SK-N-SH (cell line): ENCODE measurements at regions not wholly inside any gene's neighbourhood (a gene's known extent, or its start where the extent isn't known, plus 50 kb on each side); places are given as distances from the start of the nearest gene placed in this dataset.

ENCODE experiments used
- CTCF ChIA-PET: fragments of 300-600, 350-600 bp; formaldehyde crosslinking; extraction: SDS; loops from one replicate; lab custom pipeline; 2021; lab: Yijun Ruan, JAX
- POLR2A ChIA-PET: fragments of 350-600 bp; sonication (Branson Sonifier 250); formaldehyde crosslinking; extraction: SDS; loops from one replicate; lab custom pipeline; 2020; ENCODE audit warnings: antibody characterized with exemption, inconsistent platforms; lab: Yijun Ruan, JAX
- DNase-seq: peaks from one replicate; pipeline ENCODE4 v3.0.0; 2012
- H2AFZ ChIP-seq: fragments of 200-600 bp; sonication (generic); 2 replicates; pipeline ENCODE4 v1.8.1; 2016; ENCODE audit warnings: antibody characterized with exemption, mild to moderate bottlenecking, low read depth
- H3F3A ChIP-seq: fragments of 200-600 bp; sonication (generic); replicated peaks from 2 replicates; pipeline ENCODE3; 2016; ENCODE audit warnings: antibody characterized with exemption, mild to moderate bottlenecking; ENCODE audit not compliant: insufficient read depth
- H3K27ac ChIP-seq, 2 experiments: fragments of 200-500 bp in 1 of 2; fragments of 200-600 bp in 1 of 2; sonication (Bioruptor generic) in 1 of 2; sonication (generic), shearing (Covaris generic) in 1 of 2; 2 replicates each; pipeline versions ENCODE4 v1.5.1 to v1.6.1; 2014 to 2016; ENCODE audit warnings: low read depth in 2 of 2, inconsistent platforms in 1 of 2, low read length in 1 of 2, mild to moderate bottlenecking in 1 of 2, mixed read lengths in 1 of 2
- H3K27me3 ChIP-seq: fragments of 200-600 bp; sonication (generic), shearing (Covaris generic); 2 replicates; pipeline ENCODE4 v1.6.1; 2016; ENCODE audit warnings: mixed run types; ENCODE audit not compliant: insufficient read depth
- H3K36me3 ChIP-seq, 2 experiments: fragments of 200-500 bp in 1 of 2; fragments of 200-600 bp in 1 of 2; sonication (Bioruptor generic) in 1 of 2; sonication (generic) in 1 of 2; replicated peaks in 1 of 2; 2 replicates each; pipeline versions ENCODE3 to v1.5.1; 2014 to 2016; ENCODE audit warnings: low read length in 1 of 2, mild to moderate bottlenecking in 1 of 2; ENCODE audit not compliant: insufficient read depth in 2 of 2, control insufficient read depth in 1 of 2
- H3K4me1 ChIP-seq, 2 experiments: fragments of 200-500 bp in 1 of 2; fragments of 200-600 bp in 1 of 2; sonication (Bioruptor generic) in 1 of 2; sonication (generic), shearing (Covaris generic) in 1 of 2; 2 replicates each; pipeline versions ENCODE4 v1.5.1 to v1.6.1; 2014 to 2016; ENCODE audit warnings: low read depth in 1 of 2, low read length in 1 of 2, mixed run types in 1 of 2; ENCODE audit not compliant: insufficient read depth in 2 of 2, control insufficient read depth in 1 of 2
- H3K4me2 ChIP-seq: fragments of 200-600 bp; sonication (generic), shearing (Covaris generic); 2 replicates; pipeline ENCODE4 v1.6.1; 2017; ENCODE audit warnings: mixed run types
- H3K4me3 ChIP-seq, 2 experiments: fragments of 200-500 bp in 1 of 2; fragments of 200-600 bp in 1 of 2; sonication (Bioruptor generic) in 1 of 2; sonication (generic), shearing (Covaris generic) in 1 of 2; 2 replicates each; pipeline versions ENCODE4 v1.5.1 to v1.8.1; 2014 to 2016; ENCODE audit warnings: low read depth in 2 of 2, inconsistent platforms in 1 of 2, low read length in 1 of 2, mild to moderate bottlenecking in 1 of 2, mixed read lengths in 1 of 2, moderate library complexity in 1 of 2
- H3K79me2 ChIP-seq: fragments of 200-600 bp; sonication (generic); 2 replicates; pipeline ENCODE4 v1.8.1; 2017; ENCODE audit warnings: mild to moderate bottlenecking; ENCODE audit not compliant: insufficient read depth
- H3K9ac ChIP-seq: fragments of 200-600 bp; sonication (generic); 2 replicates; pipeline ENCODE4 v1.6.1; 2017; ENCODE audit warnings: mixed run types
- H3K9me2 ChIP-seq: fragments of 200-600 bp; sonication (generic); 2 replicates; pipeline ENCODE4 v1.6.1; 2017; ENCODE audit warnings: mixed run types
- H3K9me3 ChIP-seq: fragments of 200-600 bp; sonication (generic); 2 replicates; pipeline ENCODE4 v1.6.1; 2017; ENCODE audit warnings: mixed run types, mild to moderate bottlenecking, moderate library complexity
- H4K20me1 ChIP-seq: fragments of 200-600 bp; sonication (generic); 2 replicates; pipeline ENCODE4 v1.6.1; 2017; ENCODE audit warnings: mild to moderate bottlenecking, mixed run types; ENCODE audit not compliant: insufficient read depth
- EP300 ChIP-seq, 2 experiments: IDR thresholded peaks; 2 replicates each; pipeline versions ENCODE4 v1.4.0 to v1.6.1; 2012; ENCODE audit warnings: borderline replicate concordance in 1 of 2, low read depth in 1 of 2, low read length in 1 of 2
- FOXJ3 ChIP-seq: sonication (generic); formaldehyde crosslinking; IDR thresholded peaks from 2 replicates; pipeline ENCODE4 v1.5.1; 2020; ENCODE audit warnings: mild to moderate bottlenecking, missing genetic modification reagents
- GATA2 ChIP-seq: sonication (generic); formaldehyde crosslinking; IDR thresholded peaks from 2 replicates; pipeline ENCODE4 v1.5.0; 2020; ENCODE audit warnings: mild to moderate bottlenecking, missing genetic modification reagents
- JUND ChIP-seq: IDR thresholded peaks from 2 replicates; pipeline ENCODE4 v1.4.0; 2012
- NFIC ChIP-seq: IDR thresholded peaks from 2 replicates; pipeline ENCODE4 v1.4.0; 2012; ENCODE audit warnings: borderline replicate concordance
- POLR2AphosphoS5 ChIP-seq: IDR thresholded peaks from 2 replicates; pipeline ENCODE4 v1.6.1; 2012; ENCODE audit warnings: low read depth, low read length
- RAD21 ChIP-seq: IDR thresholded peaks from 2 replicates; pipeline ENCODE4 v1.6.1; 2012; ENCODE audit warnings: mild to moderate bottlenecking, low read length
- RCOR1 ChIP-seq: fragments of 150-350 bp; IDR thresholded peaks from 2 replicates; pipeline ENCODE4 v1.6.1; 2017; ENCODE audit warnings: antibody characterized with exemption, low read length
- TAF1 ChIP-seq: IDR thresholded peaks from 2 replicates; pipeline ENCODE4 v1.6.1; 2012; ENCODE audit warnings: low read depth, mild to moderate bottlenecking, low read length, moderate library complexity, borderline replicate concordance
- TCF12 ChIP-seq: IDR thresholded peaks from 2 replicates; pipeline ENCODE4 v1.4.0; 2012
- WGBS: methylation state at CpG from one replicate; pipeline ENCODE4 v1.1.6; 2017; ENCODE audit warnings: low lambda C conversion rate; 5-methylcytosine and 5-hydroxymethylcytosine counted together
- TF ChIP-seq, protein P1 (sequence below): IDR thresholded peaks from 2 replicates; pipeline ENCODE4 v1.4.0; 2012; ENCODE audit warnings: low read depth, borderline replicate concordance
- TF ChIP-seq, protein P2 (sequence below): fragments of 150-350 bp; IDR thresholded peaks from 2 replicates; pipeline ENCODE4 v1.6.1; 2017; ENCODE audit warnings: antibody characterized with exemption, low read length, low read depth, borderline replicate concordance
- TF ChIP-seq, protein P3 (sequence below): IDR thresholded peaks from 2 replicates; pipeline ENCODE4 v1.6.1; 2012; ENCODE audit warnings: mild to moderate bottlenecking, low read depth, low read length, moderate library complexity

DNA sequence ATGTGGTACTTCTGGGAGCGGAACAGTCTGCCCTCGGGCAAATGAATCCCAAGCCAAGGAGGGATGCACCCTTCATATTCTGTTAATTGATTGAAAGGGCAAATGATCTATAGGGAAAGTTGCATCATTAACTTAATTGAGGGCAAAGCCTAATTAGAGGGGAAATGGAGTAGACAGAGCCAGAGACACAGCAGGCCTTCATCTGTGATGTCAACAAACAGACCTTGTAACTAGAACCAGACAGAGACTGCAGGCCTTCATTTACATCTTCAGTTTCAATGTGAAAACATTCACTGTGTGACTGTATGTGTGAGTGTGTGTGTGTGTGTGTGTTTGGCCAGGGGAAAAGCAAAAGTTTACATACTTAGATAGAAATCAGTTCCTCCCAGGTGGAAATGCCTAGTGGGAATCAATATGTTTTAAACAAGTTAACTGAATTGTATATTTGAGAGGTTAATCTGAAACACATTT, 126.4 kb downstream of the SPRY2 start:
- ChIA-PET CTCF (no interaction called here), POLR2A (no interaction called here)
- H3K9me3 ChIP-seq = no peaks in the 10 kb centered on the region
- H3K79me2 ChIP-seq = no peaks in the 10 kb centered on the region
- peak; percentile 52 for DNase-seq
- no peaks in the 10 kb centered on the region for H4K20me1 ChIP-seq
- peaks cover 0 to 15% of the 10 kb centered on the region in 2 experiments; a peak in 2 of 4 replicates for H3K4me1 ChIP-seq
- no peaks in the 10 kb centered on the region for H3K27me3 ChIP-seq
- no peaks in the 10 kb centered on the region for H3F3A ChIP-seq
- no peak overlapping the region for H3K4me2 ChIP-seq
- H3K4me3 ChIP-seq = no peak overlapping the region
- TF ChIP-seq RCOR1 (peak; percentile 94), FOXJ3 (peak; percentile 60; the same call in 1 of the 2 replicates), RAD21 (peak; percentile 17; the same call in 1 of the 2 replicates), NFIC (no peak), POLR2AphosphoS5 (no peak), TCF12 (peak; percentile 32; the same call in 1 of the 2 replicates), EP300 (IDR thresholded peaks at IDR 0.05; ENCODE audit: borderline replicate concordance in 1 of 2, low read depth in 1 of 2, low read length in 1 of 2) (peak in 1 of 2 experiments; percentile 79; a peak in 1 of 4 replicates)
- TF ChIP-seq, protein P1, sequence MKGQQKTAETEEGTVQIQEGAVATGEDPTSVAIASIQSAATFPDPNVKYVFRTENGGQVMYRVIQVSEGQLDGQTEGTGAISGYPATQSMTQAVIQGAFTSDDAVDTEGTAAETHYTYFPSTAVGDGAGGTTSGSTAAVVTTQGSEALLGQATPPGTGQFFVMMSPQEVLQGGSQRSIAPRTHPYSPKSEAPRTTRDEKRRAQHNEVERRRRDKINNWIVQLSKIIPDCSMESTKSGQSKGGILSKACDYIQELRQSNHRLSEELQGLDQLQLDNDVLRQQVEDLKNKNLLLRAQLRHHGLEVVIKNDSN = no peak
- TF ChIP-seq, protein P2, sequence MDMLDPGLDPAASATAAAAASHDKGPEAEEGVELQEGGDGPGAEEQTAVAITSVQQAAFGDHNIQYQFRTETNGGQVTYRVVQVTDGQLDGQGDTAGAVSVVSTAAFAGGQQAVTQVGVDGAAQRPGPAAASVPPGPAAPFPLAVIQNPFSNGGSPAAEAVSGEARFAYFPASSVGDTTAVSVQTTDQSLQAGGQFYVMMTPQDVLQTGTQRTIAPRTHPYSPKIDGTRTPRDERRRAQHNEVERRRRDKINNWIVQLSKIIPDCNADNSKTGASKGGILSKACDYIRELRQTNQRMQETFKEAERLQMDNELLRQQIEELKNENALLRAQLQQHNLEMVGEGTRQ = no peak
- TF ChIP-seq, all 33 proteins: peak for 5
- peak overlapping the region in 1 of 2 experiments; percentile 35; a peak in 1 of 4 replicates for H3K27ac ChIP-seq
- no peak overlapping the region for H2AFZ ChIP-seq
- H3K9me2 ChIP-seq = no peaks in the 10 kb centered on the region
- no peaks in the 10 kb centered on the region for H3K36me3 ChIP-seq
- 64% methylated on average over 2 of the region's 2 CpGs for WGBS
- H3K9ac ChIP-seq = no peak overlapping the region

DNA sequence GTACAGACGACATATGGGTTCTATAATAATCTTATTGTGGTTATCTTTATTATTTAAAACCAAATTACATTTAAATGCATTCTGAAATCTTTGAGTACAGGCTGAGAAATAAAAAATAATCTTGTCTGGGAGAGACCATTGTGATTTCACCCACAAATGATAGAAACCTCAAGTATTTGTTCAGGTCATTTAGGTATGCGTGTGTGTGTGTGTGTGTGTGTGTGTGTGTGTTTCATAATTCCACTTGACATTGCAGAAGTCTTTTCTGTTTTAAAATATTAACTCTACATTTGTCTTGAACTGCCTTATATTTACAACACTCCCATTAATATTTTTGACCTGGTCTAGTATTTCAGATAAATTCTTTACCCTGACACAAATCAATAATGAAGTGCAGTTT, 126.9 kb downstream of the SPRY2 start:
- POLR2A ChIA-PET = interaction anchor here (0.7 kb wide), 1 partner anchor 539 kb away, joined by 3 read pairs; no protein-coding TSS in a partner anchor

DNA sequence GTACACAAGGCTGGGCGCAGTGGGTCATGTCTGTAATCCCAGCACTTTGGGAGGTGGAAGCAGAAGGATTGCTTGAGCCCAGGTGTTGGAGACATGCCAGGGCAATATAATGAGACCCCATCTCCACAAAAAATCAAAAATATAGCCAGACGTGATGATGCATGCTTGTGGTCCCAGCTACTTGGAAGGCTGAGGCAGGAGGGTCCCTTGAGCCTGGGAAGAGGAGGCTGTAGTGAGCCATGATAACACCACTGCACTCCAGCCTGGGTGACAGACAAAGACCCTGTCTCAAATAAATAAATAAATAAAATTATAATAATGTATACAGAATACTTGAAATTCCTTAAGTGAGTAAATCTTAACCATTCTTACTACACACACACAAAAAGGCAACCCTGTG, 127.7 kb downstream of the SPRY2 start:
- H3K27ac ChIP-seq = no peak overlapping the region; a peak in 1 of 4 replicates
- no peak overlapping the region for H3K9ac ChIP-seq
- no peaks in the 10 kb centered on the region for H3F3A ChIP-seq
- no peaks in the 10 kb centered on the region for H3K36me3 ChIP-seq
- ChIA-PET CTCF (no interaction called here), POLR2A (no interaction called here)
- WGBS = 97% methylated on average over 2 of the region's 2 CpGs
- H2AFZ ChIP-seq = no peak overlapping the region
- H3K27me3 ChIP-seq = no peaks in the 10 kb centered on the region
- no peak for DNase-seq
- no peak overlapping the region for H3K4me2 ChIP-seq
- no peaks in the 10 kb centered on the region for H3K79me2 ChIP-seq
- H3K9me3 ChIP-seq = no peaks in the 10 kb centered on the region
- no peaks in the 10 kb centered on the region for H4K20me1 ChIP-seq
- no peaks in the 10 kb centered on the region for H3K9me2 ChIP-seq
- H3K4me3 ChIP-seq = no peak overlapping the region
- TF ChIP-seq, protein P2 = no peak
- no peak for TF ChIP-seq TAF1
- TF ChIP-seq, protein P3, sequence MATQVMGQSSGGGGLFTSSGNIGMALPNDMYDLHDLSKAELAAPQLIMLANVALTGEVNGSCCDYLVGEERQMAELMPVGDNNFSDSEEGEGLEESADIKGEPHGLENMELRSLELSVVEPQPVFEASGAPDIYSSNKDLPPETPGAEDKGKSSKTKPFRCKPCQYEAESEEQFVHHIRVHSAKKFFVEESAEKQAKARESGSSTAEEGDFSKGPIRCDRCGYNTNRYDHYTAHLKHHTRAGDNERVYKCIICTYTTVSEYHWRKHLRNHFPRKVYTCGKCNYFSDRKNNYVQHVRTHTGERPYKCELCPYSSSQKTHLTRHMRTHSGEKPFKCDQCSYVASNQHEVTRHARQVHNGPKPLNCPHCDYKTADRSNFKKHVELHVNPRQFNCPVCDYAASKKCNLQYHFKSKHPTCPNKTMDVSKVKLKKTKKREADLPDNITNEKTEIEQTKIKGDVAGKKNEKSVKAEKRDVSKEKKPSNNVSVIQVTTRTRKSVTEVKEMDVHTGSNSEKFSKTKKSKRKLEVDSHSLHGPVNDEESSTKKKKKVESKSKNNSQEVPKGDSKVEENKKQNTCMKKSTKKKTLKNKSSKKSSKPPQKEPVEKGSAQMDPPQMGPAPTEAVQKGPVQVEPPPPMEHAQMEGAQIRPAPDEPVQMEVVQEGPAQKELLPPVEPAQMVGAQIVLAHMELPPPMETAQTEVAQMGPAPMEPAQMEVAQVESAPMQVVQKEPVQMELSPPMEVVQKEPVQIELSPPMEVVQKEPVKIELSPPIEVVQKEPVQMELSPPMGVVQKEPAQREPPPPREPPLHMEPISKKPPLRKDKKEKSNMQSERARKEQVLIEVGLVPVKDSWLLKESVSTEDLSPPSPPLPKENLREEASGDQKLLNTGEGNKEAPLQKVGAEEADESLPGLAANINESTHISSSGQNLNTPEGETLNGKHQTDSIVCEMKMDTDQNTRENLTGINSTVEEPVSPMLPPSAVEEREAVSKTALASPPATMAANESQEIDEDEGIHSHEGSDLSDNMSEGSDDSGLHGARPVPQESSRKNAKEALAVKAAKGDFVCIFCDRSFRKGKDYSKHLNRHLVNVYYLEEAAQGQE = no peak
- H3K4me1 ChIP-seq = peaks cover 0 to 15% of the 10 kb centered on the region in 2 experiments; a peak in 2 of 4 replicates

More for the DNA sequence above, 126.9 kb downstream of the SPRY2 start:
- TF ChIP-seq JUND (no peak), GATA2 (CRISPR knock-in tag) (0 out of 2 replicates have a peak, but pooled peaks have one; percentile 11)
- H3F3A ChIP-seq = no peaks in the 10 kb centered on the region
- no peaks in the 10 kb centered on the region for H3K9me2 ChIP-seq
- no peaks in the 10 kb centered on the region for H4K20me1 ChIP-seq
- no peak overlapping the region for H3K4me2 ChIP-seq
- H3K79me2 ChIP-seq = no peaks in the 10 kb centered on the region
- no peak overlapping the region for H3K4me3 ChIP-seq
- no peaks in the 10 kb centered on the region for H3K27me3 ChIP-seq
- no peak for DNase-seq
- no peak overlapping the region for H3K9ac ChIP-seq
- H3K4me1 ChIP-seq = peaks cover 0 to 15% of the 10 kb centered on the region in 2 experiments; a peak in 2 of 4 replicates
- H3K27ac ChIP-seq = peak overlapping the region in 1 of 2 experiments; percentile 35; a peak in 1 of 4 replicates
- no peaks in the 10 kb centered on the region for H3K36me3 ChIP-seq
- no peak overlapping the region for H2AFZ ChIP-seq
- CTCF ChIA-PET = no interaction called here
- H3K9me3 ChIP-seq = no peaks in the 10 kb centered on the region
- 59% methylated on average over 2 of the region's 2 CpGs for whole genome bisulfite sequencing
